ENCODE measurements at regions not wholly inside any gene's neighbourhood (a gene's known extent, or its start where the extent isn't known, plus 50 kb on each side); places are given as distances from the start of the nearest gene placed in this dataset.

GRCh38 chr2:118437501-118437900 is 349.2 kb downstream of the INSIG2 start:
- TF ChIP-seq CTCF (IDR thresholded peaks at IDR 0.05 in 4 of 5, conservative IDR thresholded peaks at IDR 0.05 in 1 of 5) = no peak
- TF ChIP-seq POLR2A (IDR thresholded peaks at IDR 0.05) = no peak
